K562 (cell line): ENCODE measurements at regions not wholly inside any gene's neighbourhood (a gene's known extent, or its start where the extent isn't known, plus 50 kb on each side); places are given as distances from the start of the nearest gene placed in this dataset.
"Not testable (repeated sequence)": the region's sequence is repeated elsewhere in the genome, so short reads cannot be mapped to it uniquely, and the experiment has no call there.

ENCODE experiments used
- GABPA ChIP-seq: fragments of 200-800 bp; sonication (Bioruptor generic); conservative IDR thresholded peaks from 2 replicates; pipeline ENCODE4 v1.6.1; 2016; ENCODE audit warnings: low read depth, missing genetic modification characterization, missing compliant biosample characterization
- JUN ChIP-seq, 2 experiments: sonication (generic) in 1 of 2; formaldehyde crosslinking in 1 of 2; IDR thresholded peaks; 2 replicates each; pipeline versions ENCODE4 v1.6.1 to v1.8.0; 2012 to 2022; ENCODE audit warnings: borderline replicate concordance in 2 of 2, mild to moderate bottlenecking in 2 of 2, improper control_type of control experiment in 1 of 2, low read depth in 1 of 2, low read length in 1 of 2, missing genetic modification reagents in 1 of 2
- POLR2A ChIP-seq: fragments of 450-650 bp; conservative IDR thresholded peaks from 2 replicates; pipeline ENCODE4 v1.6.1; 2016
- POLR2AphosphoS5 ChIP-seq: IDR thresholded peaks from 2 replicates; pipeline ENCODE4 v1.6.1; 2011; ENCODE audit warnings: mild to moderate bottlenecking, low read depth, low read length, moderate library complexity; ENCODE audit not compliant: control insufficient read depth, insufficient read depth

DNA sequence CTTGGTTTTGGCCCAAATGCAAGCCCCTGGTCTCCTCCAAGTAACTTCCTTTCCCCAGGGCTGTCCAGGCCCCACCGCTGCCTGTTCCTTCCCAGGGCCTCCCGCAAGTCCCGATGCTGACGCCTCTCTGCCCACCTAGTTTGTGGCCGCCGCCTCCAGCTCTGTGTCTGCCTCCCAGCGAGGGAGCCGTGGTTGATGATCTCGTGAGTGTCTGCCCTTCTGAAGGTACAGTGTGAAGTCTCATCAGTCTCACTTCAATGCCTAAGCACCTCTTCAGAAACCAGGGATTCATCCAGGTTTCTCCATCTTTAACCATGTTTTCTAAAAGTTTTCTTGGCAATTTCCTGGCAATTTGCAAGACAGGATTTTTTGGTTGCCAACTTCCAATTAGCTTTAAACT lies 127.5 kb downstream of the TMEM121 start:
- TF ChIP-seq POLR2AphosphoS5; JUN (IDR thresholded peaks at IDR 0.05; ENCODE audit: borderline replicate concordance, low read depth, low read length); JUN (CRISPR knock-in tag; IDR thresholded peaks at IDR 0.05; ENCODE audit: borderline replicate concordance); GABPA (tag); POLR2A: not testable (repeated sequence)
